ENCODE measurements at regions not wholly inside any gene's neighbourhood (a gene's known extent, or its start where the extent isn't known, plus 50 kb on each side); places are given as distances from the start of the nearest gene placed in this dataset.

- no peak overlapping the region for H3K4me2 ChIP-seq (ENCODE audit: low read depth, low read length, poor library complexity, severe bottlenecking)
- H3K27me3 ChIP-seq (ENCODE audit: low read length): no peaks in the 10 kb centered on the region
- H3F3A ChIP-seq (ENCODE audit: insufficient read depth): no peaks in the 10 kb centered on the region
- TF ChIP-seq EZH2phosphoT487 (conservative IDR thresholded peaks at IDR 0.05; ENCODE audit: low read length) (no peak), CTCF (IDR thresholded peaks at IDR 0.05; ENCODE audit: insufficient read depth, low read length, poor library complexity, severe bottlenecking) (no peak)
- H3K79me2 ChIP-seq (ENCODE audit: insufficient read depth, low read length): no peaks in the 10 kb centered on the region
- H3K9ac ChIP-seq (ENCODE audit: low read length): no peak overlapping the region
- H3K9me2 ChIP-seq (replicated peaks; ENCODE audit: insufficient read depth, low read length): no peaks in the 10 kb centered on the region
- H3K36me3 ChIP-seq (ENCODE audit: low read length): no peaks in the 10 kb centered on the region
- H4K20me1 ChIP-seq (ENCODE audit: low read depth, low read length): no peaks in the 10 kb centered on the region
- no peak overlapping the region for H2AFZ ChIP-seq (ENCODE audit: low read depth, low read length, severe bottlenecking)
- no peaks in the 10 kb centered on the region for H3K9me3 ChIP-seq (ENCODE audit: insufficient read depth, low read length)
- no peak overlapping the region for H3K4me3 ChIP-seq (ENCODE audit: insufficient read depth, low read length, poor library complexity, severe bottlenecking)
- no peak overlapping the region for H3K27ac ChIP-seq (ENCODE audit: low read depth, low read length)
Measured at GRCh38 chr5:101404531-101404930, 501.4 kb upstream of the ST8SIA4 start.

DNA sequence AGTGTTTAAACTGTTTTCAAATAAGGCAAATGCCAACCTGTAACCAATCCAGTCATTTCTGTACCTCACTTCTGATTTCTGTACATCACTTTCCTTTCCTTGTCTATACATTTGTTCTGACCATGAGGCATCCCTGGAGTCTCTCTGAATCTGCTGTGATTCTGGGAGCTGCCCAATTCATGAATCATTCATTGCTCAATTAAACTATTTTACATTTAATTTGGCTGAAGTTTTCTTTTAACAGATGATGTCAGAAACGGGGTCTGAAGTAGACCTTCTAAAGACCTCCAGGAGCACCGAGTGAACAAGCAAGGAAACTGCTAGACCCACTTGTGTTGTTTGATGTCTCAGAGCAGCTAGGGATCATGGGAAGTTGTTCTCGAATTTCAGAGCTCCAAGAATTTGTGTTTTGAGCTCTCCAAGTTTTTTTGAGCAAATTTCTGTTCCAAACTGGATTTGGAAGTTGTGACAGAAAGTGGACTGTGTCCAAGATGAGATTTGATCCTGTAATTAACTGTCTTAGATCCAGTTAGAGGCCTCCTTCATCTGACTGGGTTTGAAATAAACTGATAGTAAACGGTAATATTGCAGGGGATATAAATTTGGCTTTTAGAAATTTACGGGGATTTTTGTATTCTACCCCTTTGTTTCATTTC is 490.8 kb upstream of the ST8SIA4 start:
- no peak overlapping the region for H2AFZ ChIP-seq (ENCODE audit: low read depth, low read length, severe bottlenecking)
- H3F3A ChIP-seq (ENCODE audit: insufficient read depth): no peaks in the 10 kb centered on the region
- TF ChIP-seq CTCF (IDR thresholded peaks at IDR 0.05; ENCODE audit: insufficient read depth, low read length, poor library complexity, severe bottlenecking): no peak
- TF ChIP-seq EZH2phosphoT487 (conservative IDR thresholded peaks at IDR 0.05; ENCODE audit: low read length): no peak

DNA sequence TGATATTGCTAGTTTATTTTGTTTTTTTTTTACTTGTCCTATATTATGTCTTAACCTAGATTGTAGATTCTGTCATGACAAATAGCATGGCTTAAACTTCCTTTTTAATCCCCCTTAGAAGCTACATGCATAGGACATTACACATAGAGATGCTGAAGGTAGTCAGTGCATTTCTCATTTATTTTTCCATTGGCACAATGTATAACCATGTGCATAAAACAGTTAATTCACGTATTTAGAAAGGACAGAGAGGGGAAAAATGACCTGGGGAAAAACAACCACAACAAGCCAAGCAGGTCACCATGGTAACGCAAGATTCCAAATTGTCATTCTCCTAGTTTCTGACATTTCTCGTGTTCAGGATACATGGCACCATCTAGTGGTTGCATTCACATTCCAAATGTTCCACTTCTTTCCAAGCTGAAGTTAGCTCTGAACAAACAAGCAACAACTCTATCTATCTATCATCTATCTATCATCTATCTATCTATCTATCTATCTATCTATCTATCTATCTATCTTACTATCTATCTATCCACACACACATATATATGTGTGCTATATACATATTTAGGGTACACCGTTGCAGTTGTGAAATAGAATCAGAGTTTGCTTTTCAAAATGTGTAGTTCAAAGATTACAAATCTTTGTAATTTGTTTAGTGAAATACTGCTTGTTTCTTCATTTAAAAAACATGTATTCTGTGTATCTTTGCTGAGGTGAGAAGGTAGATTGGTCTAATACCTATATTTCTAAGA is 487.2 kb upstream of the ST8SIA4 start:
- H3K36me3 ChIP-seq (ENCODE audit: low read length): no peaks in the 10 kb centered on the region
- no peak overlapping the region for H3K4me3 ChIP-seq (ENCODE audit: insufficient read depth, low read length, poor library complexity, severe bottlenecking)
- H3K9me3 ChIP-seq (ENCODE audit: insufficient read depth, low read length): no peaks in the 10 kb centered on the region
- H3K79me2 ChIP-seq (ENCODE audit: insufficient read depth, low read length): no peaks in the 10 kb centered on the region
- no peak overlapping the region for H3K27ac ChIP-seq (ENCODE audit: low read depth, low read length)
- no peaks in the 10 kb centered on the region for H3K27me3 ChIP-seq (ENCODE audit: low read length)
- no peak overlapping the region for H3K9ac ChIP-seq (ENCODE audit: low read length)
- H4K20me1 ChIP-seq (ENCODE audit: low read depth, low read length): no peaks in the 10 kb centered on the region
- no peaks in the 10 kb centered on the region for H3F3A ChIP-seq (ENCODE audit: insufficient read depth)
- TF ChIP-seq EZH2phosphoT487 (conservative IDR thresholded peaks at IDR 0.05; ENCODE audit: low read length) (no peak), CTCF (IDR thresholded peaks at IDR 0.05; ENCODE audit: insufficient read depth, low read length, poor library complexity, severe bottlenecking) (peak; percentile 27)
- H3K4me2 ChIP-seq (ENCODE audit: low read depth, low read length, poor library complexity, severe bottlenecking): no peak overlapping the region
- no peak overlapping the region for H2AFZ ChIP-seq (ENCODE audit: low read depth, low read length, severe bottlenecking)
- H3K9me2 ChIP-seq (replicated peaks; ENCODE audit: insufficient read depth, low read length): no peaks in the 10 kb centered on the region

More for the DNA sequence above, 490.8 kb upstream of the ST8SIA4 start:
- Histone ChIP-seq H3K9ac (ENCODE audit: low read length) (no peak overlapping the region), H3K79me2 (ENCODE audit: insufficient read depth, low read length) (no peaks in the 10 kb centered on the region), H4K20me1 (ENCODE audit: low read depth, low read length) (no peaks in the 10 kb centered on the region), H3K27me3 (ENCODE audit: low read length) (no peaks in the 10 kb centered on the region), H3K36me3 (ENCODE audit: low read length) (no peaks in the 10 kb centered on the region), H3K9me2 (replicated peaks; ENCODE audit: insufficient read depth, low read length) (no peaks in the 10 kb centered on the region), H3K27ac (ENCODE audit: low read depth, low read length) (no peak overlapping the region), H3K4me2 (ENCODE audit: low read depth, low read length, poor library complexity, severe bottlenecking) (no peak overlapping the region), H3K9me3 (ENCODE audit: insufficient read depth, low read length) (no peaks in the 10 kb centered on the region), H3K4me3 (ENCODE audit: insufficient read depth, low read length, poor library complexity, severe bottlenecking) (no peak overlapping the region)

Data from SU-DHL-6 (cell line).